IMR-90 (cell line): ENCODE measurements at regions not wholly inside any gene's neighbourhood (a gene's known extent, or its start where the extent isn't known, plus 50 kb on each side); places are given as distances from the start of the nearest gene placed in this dataset.

Source experiments
- ATAC-seq: fragments of 200-7000 bp; cut with Tn5 transposase; 2 replicates; pipeline ENCODE4 v1.9.1; 2020; ENCODE audit warnings: low read depth, mild to moderate bottlenecking, moderate library complexity
- BruUV-seq: library from RNA; stranded (reverse); fragments of 400-500 nt; replicated peaks from 2 replicates; lab custom pipeline; 2021; lab: Mats Ljungman, UMichigan
- CTCF ChIA-PET: fragments of 300-600 bp; formaldehyde crosslinking; extraction: SDS; loops from one replicate; lab custom pipeline; 2021; ENCODE audit warnings: antibody characterized with exemption; lab: Yijun Ruan, JAX
- POLR2A ChIA-PET: fragments of 300-600 bp; sonication (Branson Sonifier 250); formaldehyde crosslinking; loops from one replicate; lab custom pipeline; 2022; ENCODE audit warnings: antibody characterized with exemption; ENCODE audit not compliant: unreplicated experiment; lab: Charles Lee
- DNase-seq: peaks from one replicate; pipeline ENCODE4 v3.0.0; 2013
- H2AFZ ChIP-seq: replicated peaks from 2 replicates; pipeline ENCODE3; 2013; ENCODE audit warnings: low read length, mild to moderate bottlenecking; ENCODE audit not compliant: poor library complexity
- H2AK5ac ChIP-seq: 2 replicates; pipeline ENCODE4 v1.6.1; 2013; ENCODE audit warnings: low read depth, low read length, inconsistent platforms
- H2AK9ac ChIP-seq: replicated peaks from 2 replicates; pipeline ENCODE3; 2013; ENCODE audit warnings: mild to moderate bottlenecking, low read depth, low read length, moderate library complexity; ENCODE audit not compliant: poor library complexity
- H2BK120ac ChIP-seq: 2 replicates; pipeline ENCODE4 v1.6.1; 2013; ENCODE audit warnings: low read depth, low read length, inconsistent platforms
- H2BK15ac ChIP-seq: 3 replicates; pipeline ENCODE4 v1.6.1; 2013; ENCODE audit warnings: low read depth, low read length, inconsistent platforms
- H2BK20ac ChIP-seq: 2 replicates; pipeline ENCODE4 v1.6.1; 2013; ENCODE audit warnings: low read depth, mild to moderate bottlenecking, inconsistent platforms, low read length, moderate library complexity
- H2BK5ac ChIP-seq: 2 replicates; pipeline ENCODE4 v1.6.1; 2013; ENCODE audit warnings: mild to moderate bottlenecking, low read depth, low read length, inconsistent platforms; ENCODE audit not compliant: poor library complexity, severe bottlenecking
- H3K14ac ChIP-seq: replicated peaks from 2 replicates; pipeline ENCODE4 v1.6.1; 2013; ENCODE audit warnings: low read depth, low read length, inconsistent platforms
- H3K18ac ChIP-seq: 2 replicates; pipeline ENCODE4 v1.6.1; 2013; ENCODE audit warnings: low read depth, low read length, control low read depth
- H3K23ac ChIP-seq: 2 replicates; pipeline ENCODE4 v1.6.1; 2013; ENCODE audit warnings: low read depth, low read length, inconsistent platforms
- H3K27ac ChIP-seq: 2 replicates; pipeline ENCODE4 v1.5.1; 2013; ENCODE audit warnings: mild to moderate bottlenecking, control low read depth, low read length; ENCODE audit not compliant: insufficient read depth
- H3K27me3 ChIP-seq: 2 replicates; pipeline ENCODE4 v1.6.1; 2013; ENCODE audit warnings: low read length; ENCODE audit not compliant: control insufficient read depth, insufficient read depth
- H3K36me3 ChIP-seq: 2 replicates; pipeline ENCODE4 v1.6.1; 2013; ENCODE audit warnings: low read length, mixed read lengths; ENCODE audit not compliant: control insufficient read depth, insufficient read depth
- H3K4ac ChIP-seq: 2 replicates; pipeline ENCODE4 v1.6.1; 2013; ENCODE audit warnings: low read depth, low read length, inconsistent platforms
- H3K4me1 ChIP-seq: 2 replicates; pipeline ENCODE4 v1.6.1; 2013; ENCODE audit warnings: low read length, mixed read lengths; ENCODE audit not compliant: control insufficient read depth, insufficient read depth
- H3K4me2 ChIP-seq: 2 replicates; pipeline ENCODE4 v1.6.1; 2013; ENCODE audit warnings: low read depth, mild to moderate bottlenecking, control low read depth, low read length, moderate library complexity
- H3K4me3 ChIP-seq: 2 replicates; pipeline ENCODE4 v1.5.1; 2013; ENCODE audit warnings: low read depth, mild to moderate bottlenecking, control low read depth, low read length, moderate library complexity; ENCODE audit not compliant: insufficient read depth
- H3K56ac ChIP-seq: 2 replicates; pipeline ENCODE4 v1.6.1; 2013; ENCODE audit warnings: low read length, inconsistent platforms; ENCODE audit not compliant: insufficient read depth; ENCODE audit errors: extremely low read depth
- H3K79me1 ChIP-seq, 2 experiments: 2 replicates each; pipeline ENCODE4 v1.6.1; 2013; ENCODE audit warnings: low read length in 2 of 2, inconsistent platforms in 1 of 2, low read depth in 1 of 2
- H3K9ac ChIP-seq: 2 replicates; pipeline ENCODE4 v1.6.1; 2013; ENCODE audit warnings: low read depth, low read length, control low read depth
- H3K9me1 ChIP-seq: 2 replicates; pipeline ENCODE4 v1.6.1; 2013; ENCODE audit warnings: low read length, inconsistent platforms; ENCODE audit not compliant: insufficient read depth
- H3K9me3 ChIP-seq: 2 replicates; pipeline ENCODE4 v1.6.1; 2013; ENCODE audit warnings: low read length; ENCODE audit not compliant: control insufficient read depth, insufficient read depth
- H4K20me1 ChIP-seq: 2 replicates; pipeline ENCODE4 v1.6.1; 2013; ENCODE audit warnings: low read length, inconsistent platforms; ENCODE audit not compliant: insufficient read depth
- H4K5ac ChIP-seq: 2 replicates; pipeline ENCODE4 v1.6.1; 2013; ENCODE audit warnings: mild to moderate bottlenecking, low read depth, low read length, control low read depth
- H4K8ac ChIP-seq, 2 experiments: 2 replicates each; pipeline ENCODE4 v1.6.1; 2013; ENCODE audit warnings: low read depth in 2 of 2, low read length in 2 of 2, control low read depth in 1 of 2, inconsistent platforms in 1 of 2
- H4K91ac ChIP-seq: 2 replicates; pipeline ENCODE4 v1.6.1; 2013; ENCODE audit warnings: low read depth, low read length, inconsistent platforms; ENCODE audit not compliant: insufficient read depth
- BHLHE40 ChIP-seq: fragments of 150-350 bp; IDR thresholded peaks from 2 replicates; pipeline ENCODE4 v1.6.1; 2016; ENCODE audit warnings: mild to moderate bottlenecking, low read depth, low read length
- CEBPB ChIP-seq: IDR thresholded peaks from 2 replicates; pipeline ENCODE4 v1.6.1; 2012; ENCODE audit warnings: low read depth, low read length, improper control_type of control experiment
- CHD1 ChIP-seq: IDR thresholded peaks from 2 replicates; pipeline ENCODE4 v1.6.1; 2012; ENCODE audit warnings: low read depth, low read length, improper control_type of control experiment
- MAZ ChIP-seq: IDR thresholded peaks from 2 replicates; pipeline ENCODE4 v1.6.1; 2012; ENCODE audit warnings: low read depth, mild to moderate bottlenecking, low read length, improper control_type of control experiment, moderate library complexity, borderline replicate concordance
- MXI1 ChIP-seq: IDR thresholded peaks from 2 replicates; pipeline ENCODE4 v1.6.1; 2012; ENCODE audit warnings: low read depth, mild to moderate bottlenecking, low read length, moderate library complexity, borderline replicate concordance
- RCOR1 ChIP-seq: IDR thresholded peaks from 2 replicates; pipeline ENCODE4 v1.6.1; 2012; ENCODE audit warnings: mild to moderate bottlenecking, low read length, improper control_type of control experiment; ENCODE audit not compliant: insufficient replicate concordance
- RFX5 ChIP-seq: IDR thresholded peaks from 2 replicates; pipeline ENCODE4 v1.8.0; 2012; ENCODE audit warnings: low read depth, mild to moderate bottlenecking, low read length, moderate library complexity
- SMC3 ChIP-seq: fragments of 150-350 bp; IDR thresholded peaks from 2 replicates; pipeline ENCODE4 v1.6.1; 2016; ENCODE audit warnings: low read depth, mild to moderate bottlenecking, antibody characterized with exemption, low read length, moderate library complexity
- WGBS, 2 experiments: methylation state at CpG; one replicate each; pipeline versions ENCODE4 v1.1.5 to v1.1.7; 2013; ENCODE audit warnings: missing lambda C conversion rate in 2 of 2; ENCODE audit not compliant: insufficient read length in 1 of 2; ENCODE audit errors: extremely low coverage in 2 of 2; 5-methylcytosine and 5-hydroxymethylcytosine counted together
- dilution Hi-C: fragments of 300-500 bp; cut with HindIII; formaldehyde crosslinking; loops from one replicate; pipeline ENCODE4 v1.14.3; 2018; ENCODE audit warnings: low sequenced_read_pairs; ENCODE audit not compliant: unreplicated experiment
- in situ Hi-C: fragments of 300-500 bp; cut with MboI; formaldehyde crosslinking; loops from 3 replicates; pipeline ENCODE4 v1.14.3; 2019; ENCODE audit warnings: low sequenced_read_pairs, inconsistent platforms, mixed read lengths
- intact Hi-C: fragments of 100-400 bp; cut with micrococcal nuclease; formaldehyde crosslinking; loops from 2 replicates; pipeline ENCODE4 v1.10.0; 2022
- TF ChIP-seq, protein P1 (sequence below): fragments of 150-350 bp; IDR thresholded peaks from 2 replicates; pipeline ENCODE4 v1.6.1; 2016; ENCODE audit warnings: low read depth, mild to moderate bottlenecking, low read length, moderate library complexity, borderline replicate concordance

DNA sequence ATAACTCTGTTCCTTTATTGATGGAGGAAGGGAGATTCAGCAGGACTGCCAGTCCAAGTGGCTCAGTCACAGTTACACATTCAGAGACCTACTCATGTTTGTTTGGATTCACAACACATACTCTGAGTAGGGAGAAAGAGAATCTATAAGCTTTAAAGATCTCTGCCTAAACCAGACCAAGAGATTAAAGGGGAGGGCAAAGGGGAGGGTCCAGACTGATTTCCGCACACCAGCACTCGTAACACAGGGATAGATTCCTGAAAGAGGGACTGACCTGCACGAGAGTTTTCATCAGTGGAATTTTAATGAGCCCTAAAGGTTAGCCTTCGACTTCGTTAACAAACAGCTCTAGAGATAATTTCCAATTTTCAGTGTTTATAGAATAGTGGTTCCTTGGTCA lies 71.7 kb upstream of the PMFBP1 start:
- Histone ChIP-seq H3K27me3 (no peaks in the 10 kb centered on the region), H2AFZ (no peak overlapping the region), H3K9me3 (no peaks in the 10 kb centered on the region), H4K8ac (no peak overlapping the region), H3K79me1 (no peaks in the 10 kb centered on the region), H2AK9ac (no peak overlapping the region), H3K4me3 (no peak overlapping the region), H3K36me3 (no peaks in the 10 kb centered on the region), H4K20me1 (no peaks in the 10 kb centered on the region), H2BK5ac (no peak overlapping the region), H4K5ac (no peak overlapping the region), H3K18ac (no peak overlapping the region), H3K56ac (no peak overlapping the region), H3K27ac (no peak overlapping the region), H2BK120ac (no peak overlapping the region), H2BK15ac (no peak overlapping the region), H3K4me1 (no peaks in the 10 kb centered on the region; the same call in 1 of the 2 replicates), H3K23ac (no peak overlapping the region), H3K4ac (no peak overlapping the region), H2AK5ac (no peak overlapping the region), H2BK20ac (no peak overlapping the region), H3K14ac (no peak overlapping the region), H3K9ac (no peak overlapping the region), H4K91ac (no peak overlapping the region), H3K9me1 (no peaks in the 10 kb centered on the region; the same call in 1 of the 2 replicates), H3K4me2 (no peak overlapping the region)
- ATAC-seq (no peak), DNase-seq (no peak)
- WGBS, 2 experiments, result no CpG with 5 or more reads among the region's 5 CpGs
- ChIA-PET POLR2A (no interaction called here), CTCF (interaction anchor here (0.9 to 1.5 kb wide), 2 partner anchors 22 to 223 kb away, joined by 3 to 11 read pairs; no protein-coding TSS in a partner anchor)
- dilution Hi-C loops (loop anchor here (25.0 kb wide), 1 partner anchor 219 kb away; no protein-coding TSS in a partner anchor), in situ Hi-C loops (loop anchor here (25.0 kb wide), 1 partner anchor 1644 kb away; no protein-coding TSS in a partner anchor), intact Hi-C loops (loop anchor here (2.0 to 10.0 kb wide), 6 partner anchors 157 to 1791 kb away; no protein-coding TSS in a partner anchor)
- no TSS peak for BruUV-seq
- TF ChIP-seq RFX5, result no peak
- no peak for TF ChIP-seq CEBPB
- no peak for TF ChIP-seq SMC3
- TF ChIP-seq MXI1, result no peak
- no peak for TF ChIP-seq MAZ
- no peak for TF ChIP-seq BHLHE40
- no peak for TF ChIP-seq CHD1
- TF ChIP-seq RCOR1, result no peak
- TF ChIP-seq, protein P1, sequence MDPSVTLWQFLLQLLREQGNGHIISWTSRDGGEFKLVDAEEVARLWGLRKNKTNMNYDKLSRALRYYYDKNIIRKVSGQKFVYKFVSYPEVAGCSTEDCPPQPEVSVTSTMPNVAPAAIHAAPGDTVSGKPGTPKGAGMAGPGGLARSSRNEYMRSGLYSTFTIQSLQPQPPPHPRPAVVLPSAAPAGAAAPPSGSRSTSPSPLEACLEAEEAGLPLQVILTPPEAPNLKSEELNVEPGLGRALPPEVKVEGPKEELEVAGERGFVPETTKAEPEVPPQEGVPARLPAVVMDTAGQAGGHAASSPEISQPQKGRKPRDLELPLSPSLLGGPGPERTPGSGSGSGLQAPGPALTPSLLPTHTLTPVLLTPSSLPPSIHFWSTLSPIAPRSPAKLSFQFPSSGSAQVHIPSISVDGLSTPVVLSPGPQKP, result no peak
